K562 (cell line): ENCODE measurements at regions not wholly inside any gene's neighbourhood (a gene's known extent, or its start where the extent isn't known, plus 50 kb on each side); places are given as distances from the start of the nearest gene placed in this dataset.

ENCODE experiments used
- ATAC-seq: fragments of 200-7000 bp; cut with Tn5 transposase; 3 replicates; pipeline ENCODE4 v1.9.1; 2020; ENCODE audit warnings: moderate library complexity
- BruUV-seq: library from RNA; stranded (reverse); fragments of 400-500 nt; replicated peaks from 2 replicates; lab custom pipeline; 2021; lab: Mats Ljungman, UMichigan
- CTCF ChIA-PET: fragments of 300-600 bp; formaldehyde crosslinking; extraction: SDS; loops from one replicate; lab custom pipeline; 2021; ENCODE audit warnings: low intra/inter-chr PET ratio; lab: Yijun Ruan, JAX
- POLR2A ChIA-PET: fragments of 300-600, 350-650 bp; sonication (Branson Sonifier 250); formaldehyde crosslinking; extraction: SDS; loops from one replicate; lab custom pipeline; 2021; ENCODE audit warnings: antibody characterized with exemption, inconsistent platforms; lab: Yijun Ruan, JAX
- DNase-seq, 4 experiments: peaks; one replicate each; pipeline versions ENCODE4 v3.0.0 to v3.0.0-alpha.2; 2011 to 2018; ENCODE audit warnings: low spot score in 3 of 4, mixed read lengths in 3 of 4; ENCODE audit errors: extremely low read depth in 1 of 4
- FAIRE-seq: peaks from 2 replicates; lab custom pipeline; 2011; peaks lifted over from hg19 to GRCh38; lab: Jason Lieb, UNC
- H2AFZ ChIP-seq: 2 replicates; pipeline ENCODE4 v1.6.0; 2011; ENCODE audit warnings: low read depth, low read length, control low read depth, inconsistent platforms
- H3K27ac ChIP-seq: fragments of 200-600 bp; 3 replicates; pipeline ENCODE4 v1.8.0; 2011; ENCODE audit warnings: low read depth, mild to moderate bottlenecking, control low read depth, inconsistent platforms, low read length, moderate library complexity, mixed read lengths; ENCODE audit errors: extremely low read depth
- H3K27me3 ChIP-seq, 2 experiments: fragments of 300-600 bp in 1 of 2; 2 replicates in 1 of 2; 3 replicates in 1 of 2; pipeline versions ENCODE4 v1.6.0 to v1.8.0; 2011; ENCODE audit warnings: inconsistent platforms in 2 of 2, low read length in 2 of 2, mild to moderate bottlenecking in 1 of 2, mixed read lengths in 1 of 2, moderate library complexity in 1 of 2; ENCODE audit not compliant: control insufficient read depth in 2 of 2, insufficient read depth in 2 of 2
- H3K36me3 ChIP-seq: fragments of 300-600 bp; 3 replicates; pipeline ENCODE4 v1.8.0; 2011; ENCODE audit warnings: mild to moderate bottlenecking, low read length, inconsistent platforms; ENCODE audit not compliant: control insufficient read depth, insufficient read depth
- H3K4me1 ChIP-seq, 2 experiments: fragments of 200-600 bp in 1 of 2; replicated peaks in 1 of 2; 2 replicates in 1 of 2; 3 replicates in 1 of 2; pipeline versions ENCODE4 v1.5.1 to v1.8.0; 2011; ENCODE audit warnings: inconsistent platforms in 2 of 2, low read length in 2 of 2, mild to moderate bottlenecking in 1 of 2, mixed read lengths in 1 of 2, moderate library complexity in 1 of 2; ENCODE audit not compliant: control insufficient read depth in 2 of 2, insufficient read depth in 2 of 2
- H3K4me2 ChIP-seq: 2 replicates; pipeline ENCODE4 v1.6.1; 2011; ENCODE audit warnings: low read length, control low read depth, inconsistent platforms, mixed read lengths; ENCODE audit not compliant: insufficient read depth
- H3K4me3 ChIP-seq: fragments of 200-600 bp; sonication (generic), shearing (Covaris generic); 2 replicates; pipeline ENCODE4 v1.5.1; 2016; ENCODE audit warnings: control low read depth, inconsistent platforms
- H3K79me2 ChIP-seq: fragments of 200-600 bp; 3 replicates; pipeline ENCODE4 v1.8.0; 2011; ENCODE audit warnings: low read length, inconsistent platforms; ENCODE audit not compliant: control insufficient read depth, insufficient read depth
- H3K9ac ChIP-seq, 2 experiments: 2 replicates each; pipeline versions ENCODE4 v1.6.0 to v1.6.1; 2011; ENCODE audit warnings: low read depth in 2 of 2, low read length in 2 of 2, control low read depth in 1 of 2, inconsistent platforms in 1 of 2, mild to moderate bottlenecking in 1 of 2, mixed read lengths in 1 of 2; ENCODE audit not compliant: insufficient read depth in 1 of 2
- H3K9me1 ChIP-seq: one replicate; pipeline ENCODE4 v1.6.0; 2011; ENCODE audit warnings: inconsistent platforms, mild to moderate bottlenecking, low read length, moderate library complexity; ENCODE audit not compliant: control insufficient read depth, insufficient read depth
- H3K9me3 ChIP-seq: replicated peaks from 2 replicates; pipeline ENCODE4 v1.5.1; 2011; ENCODE audit warnings: low read depth, low read length, inconsistent platforms; ENCODE audit not compliant: control insufficient read depth, insufficient read depth
- H4K20me1 ChIP-seq: replicated peaks from 2 replicates; pipeline ENCODE4 v1.6.1; 2011; ENCODE audit warnings: low read length, inconsistent platforms, mixed read lengths; ENCODE audit not compliant: control insufficient read depth, insufficient read depth
- CEBPB ChIP-seq: fragments of 450-650 bp; IDR thresholded peaks from 2 replicates; pipeline ENCODE4 v1.6.1; 2016; ENCODE audit warnings: missing genetic modification characterization, missing compliant biosample characterization
- CREBBP ChIP-seq: IDR thresholded peaks from one replicate; pipeline ENCODE4 v1.6.1; 2012; ENCODE audit warnings: low read depth, mild to moderate bottlenecking, control low read depth, inconsistent platforms, low read length
- DACH1 ChIP-seq: fragments of 450-650 bp; IDR thresholded peaks from 2 replicates; pipeline ENCODE4 v1.6.1; 2018; ENCODE audit not compliant: partially characterized antibody
- HNRNPH1 ChIP-seq: fragments of 200-400 bp; formaldehyde crosslinking; optimal IDR thresholded peaks from 2 replicates; pipeline ENCODE3; 2017; ENCODE audit warnings: low read depth, mild to moderate bottlenecking, low read length, moderate library complexity
- HSF4 ChIP-seq: fragments of 250-450 bp; sonication (Bioruptor Pico); IDR thresholded peaks from 2 replicates; pipeline ENCODE4 v2.1.2; 2022; ENCODE audit warnings: mild to moderate bottlenecking, moderate library complexity, borderline replicate concordance
- KDM2B ChIP-seq: fragments of 250-450 bp; sonication (Bioruptor Pico); IDR thresholded peaks from 2 replicates; pipeline ENCODE4 v1.8.0; 2021; ENCODE audit warnings: mild to moderate bottlenecking, moderate library complexity
- MEIS2 ChIP-seq: fragments of 450-650 bp; IDR thresholded peaks from 2 replicates; pipeline ENCODE4 v1.6.1; 2014; ENCODE audit warnings: mild to moderate bottlenecking; ENCODE audit not compliant: partially characterized antibody
- NFRKB ChIP-seq: fragments of 450-650 bp; IDR thresholded peaks from 2 replicates; pipeline ENCODE4 v1.6.1; 2016; ENCODE audit warnings: low read depth
- SFPQ ChIP-seq: fragments of 200-400 bp; formaldehyde crosslinking; IDR thresholded peaks from 2 replicates; pipeline ENCODE4 v1.6.1; 2017; ENCODE audit warnings: mild to moderate bottlenecking, low read depth, low read length, moderate library complexity
- TBL1XR1 ChIP-seq, 2 experiments: IDR thresholded peaks; 2 replicates each; pipeline ENCODE4 v1.6.1; 2012; ENCODE audit warnings: improper control_type of control experiment in 2 of 2, low read length in 2 of 2, mild to moderate bottlenecking in 1 of 2
- U2AF2 ChIP-seq: fragments of 200-400 bp; formaldehyde crosslinking; optimal IDR thresholded peaks from 2 replicates; pipeline ENCODE3; 2017; ENCODE audit warnings: low read depth, mild to moderate bottlenecking, low read length
- ZBED1 ChIP-seq: IDR thresholded peaks from 2 replicates; pipeline ENCODE4 v1.6.1; 2014
- ZC3H8 ChIP-seq: fragments of 450-650 bp; IDR thresholded peaks from 2 replicates; pipeline ENCODE4 v1.6.1; 2017
- ZNF232 ChIP-seq: sonication (generic); formaldehyde crosslinking; IDR thresholded peaks from 2 replicates; pipeline ENCODE4 v1.8.0; 2022; ENCODE audit warnings: mild to moderate bottlenecking, missing genetic modification reagents
- ZNF431 ChIP-seq: sonication (generic); formaldehyde crosslinking; IDR thresholded peaks from 2 replicates; pipeline ENCODE4 v1.8.0; 2022; ENCODE audit warnings: mild to moderate bottlenecking, missing genetic modification reagents
- in situ Hi-C: fragments of 300-500 bp; cut with MboI; formaldehyde crosslinking; loops from 4 replicates; pipeline ENCODE4 v1.15.0; 2018; ENCODE audit warnings: inconsistent platforms, mixed read lengths
- intact Hi-C: fragments of 100-400 bp; cut with micrococcal nuclease; formaldehyde crosslinking; loops from 2 replicates; pipeline ENCODE4 v1.14.2; 2022
- TF ChIP-seq, protein P1 (sequence below): fragments of 250-450 bp; sonication (Bioruptor Pico); IDR thresholded peaks from 2 replicates; pipeline ENCODE4 v1.4.0; 2020; ENCODE audit warnings: borderline replicate concordance
- TF ChIP-seq, protein P2 (sequence below): sonication (generic); formaldehyde crosslinking; IDR thresholded peaks from 2 replicates; pipeline ENCODE4 v1.8.1; 2023; ENCODE audit warnings: mild to moderate bottlenecking, missing genetic modification reagents

- H3K9me1 ChIP-seq, result no peaks in the 10 kb centered on the region
- POLR2A ChIA-PET, result interaction anchor here (0.5 kb wide), 1 partner anchor 748 kb away, joined by 3 read pairs; no protein-coding TSS in a partner anchor
- no peak overlapping the region for H3K27ac ChIP-seq
- ATAC-seq, result no peak
- no TSS peak for BruUV-seq
- H3K9ac ChIP-seq, result no peak overlapping the region
- FAIRE-seq, result no peak
- TF ChIP-seq ZC3H8 (no peak), HSF4 (no peak), CREBBP (no peak), ZBED1 (no peak), MEIS2 (no peak), ZNF232 (CRISPR knock-in tag) (no peak), KDM2B (CRISPR knock-in tag) (no peak), NFRKB (no peak), HNRNPH1 (no peak), DACH1 (no peak), CEBPB (tag) (no peak), SFPQ (no peak), U2AF2 (no peak), ZNF431 (CRISPR knock-in tag) (no peak), TBL1XR1 (IDR thresholded peaks at IDR 0.05; ENCODE audit: low read length in 2 of 2) (no peak)
- TF ChIP-seq, protein P1, sequence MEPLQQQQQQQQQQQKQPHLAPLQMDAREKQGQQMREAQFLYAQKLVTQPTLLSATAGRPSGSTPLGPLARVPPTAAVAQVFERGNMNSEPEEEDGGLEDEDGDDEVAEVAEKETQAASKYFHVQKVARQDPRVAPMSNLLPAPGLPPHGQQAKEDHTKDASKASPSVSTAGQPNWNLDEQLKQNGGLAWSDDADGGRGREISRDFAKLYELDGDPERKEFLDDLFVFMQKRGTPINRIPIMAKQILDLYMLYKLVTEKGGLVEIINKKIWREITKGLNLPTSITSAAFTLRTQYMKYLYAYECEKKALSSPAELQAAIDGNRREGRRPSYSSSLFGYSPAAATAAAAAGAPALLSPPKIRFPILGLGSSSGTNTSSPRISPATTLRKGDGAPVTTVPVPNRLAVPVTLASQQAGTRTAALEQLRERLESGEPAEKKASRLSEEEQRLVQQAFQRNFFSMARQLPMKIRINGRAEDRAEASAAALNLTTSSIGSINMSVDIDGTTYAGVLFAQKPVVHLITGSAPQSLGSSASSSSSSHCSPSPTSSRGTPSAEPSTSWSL (CRISPR knock-in tag), result no peak
- TF ChIP-seq, protein P2, sequence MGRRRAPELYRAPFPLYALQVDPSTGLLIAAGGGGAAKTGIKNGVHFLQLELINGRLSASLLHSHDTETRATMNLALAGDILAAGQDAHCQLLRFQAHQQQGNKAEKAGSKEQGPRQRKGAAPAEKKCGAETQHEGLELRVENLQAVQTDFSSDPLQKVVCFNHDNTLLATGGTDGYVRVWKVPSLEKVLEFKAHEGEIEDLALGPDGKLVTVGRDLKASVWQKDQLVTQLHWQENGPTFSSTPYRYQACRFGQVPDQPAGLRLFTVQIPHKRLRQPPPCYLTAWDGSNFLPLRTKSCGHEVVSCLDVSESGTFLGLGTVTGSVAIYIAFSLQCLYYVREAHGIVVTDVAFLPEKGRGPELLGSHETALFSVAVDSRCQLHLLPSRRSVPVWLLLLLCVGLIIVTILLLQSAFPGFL (CRISPR knock-in tag), result no peak
- TF ChIP-seq, all 486 proteins: peak for 0
- in situ Hi-C loops, result no loop called here
- H3K4me1 ChIP-seq, result no peaks in the 10 kb centered on the region
- H3K9me3 ChIP-seq, result no peaks in the 10 kb centered on the region
- H3K4me3 ChIP-seq, result no peak overlapping the region
- CTCF ChIA-PET, result no interaction called here
- H3K36me3 ChIP-seq, result no peaks in the 10 kb centered on the region
- intact Hi-C loops, result no loop called here
- no peaks in the 10 kb centered on the region for H4K20me1 ChIP-seq
- H3K27me3 ChIP-seq, result no peaks in the 10 kb centered on the region
- no peak for DNase-seq
- H2AFZ ChIP-seq, result no peak overlapping the region
- H3K4me2 ChIP-seq, result no peak overlapping the region
- no peaks in the 10 kb centered on the region for H3K79me2 ChIP-seq
Observed at GRCh38 chr9:75699017-75699416, 191.5 kb upstream of the PCSK5 start.
